ENCODE measurements at regions not wholly inside any gene's neighbourhood (a gene's known extent, or its start where the extent isn't known, plus 50 kb on each side); places are given as distances from the start of the nearest gene placed in this dataset.

- ChIA-PET POLR2A (no interaction called here), CTCF (ENCODE audit: low intra/inter-chr PET ratio) (no interaction called here)
- ATAC-seq (no peak), DNase-seq (ENCODE audit: extremely low read depth in 1 of 4, low spot score in 3 of 4) (no peak), FAIRE-seq (no peak)
- intact Hi-C loops (cut with micrococcal nuclease) (no loop called here), in situ Hi-C loops (cut with MboI) (no loop called here)
- 3% methylated on average over 3 of the region's 5 CpGs for WGBS (ENCODE audit: insufficient coverage, low coverage, missing lambda C conversion rate)
- Histone ChIP-seq H3K27me3 (ENCODE audit: control insufficient read depth in 2 of 2, insufficient read depth in 2 of 2, low read length in 2 of 2) (peaks cover 0 to 1% of the 10 kb centered on the region in 2 experiments; a peak in 1 of 5 replicates), H3K4me2 (ENCODE audit: insufficient read depth, low read length) (no peak overlapping the region), H3K9me1 (ENCODE audit: control insufficient read depth, insufficient read depth, low read length) (no peaks in the 10 kb centered on the region), H3K36me3 (ENCODE audit: control insufficient read depth, insufficient read depth, low read length) (no peaks in the 10 kb centered on the region), H3K27ac (ENCODE audit: extremely low read depth, low read depth, low read length) (no peak overlapping the region), H3K9ac (ENCODE audit: insufficient read depth in 1 of 2, low read depth in 2 of 2, low read length in 2 of 2) (no peak overlapping the region), H2AFZ (ENCODE audit: low read depth, low read length) (no peak overlapping the region), H3K4me1 (replicated peaks in 1 of 2; ENCODE audit: control insufficient read depth in 2 of 2, insufficient read depth in 2 of 2, low read length in 2 of 2) (no peaks in the 10 kb centered on the region), H4K20me1 (replicated peaks; ENCODE audit: control insufficient read depth, insufficient read depth, low read length) (no peaks in the 10 kb centered on the region), H3K9me3 (replicated peaks; ENCODE audit: control insufficient read depth, insufficient read depth, low read depth, low read length) (no peaks in the 10 kb centered on the region), H3K79me2 (ENCODE audit: control insufficient read depth, insufficient read depth, low read length) (no peaks in the 10 kb centered on the region), H3K4me3 (no peak overlapping the region)
- BruUV-seq (replicated peaks) = no TSS peak
- no peak for TF ChIP-seq RCOR1 (IDR thresholded peaks at IDR 0.05; ENCODE audit: borderline replicate concordance in 1 of 2, low read depth in 2 of 2, low read length in 2 of 2)
- TF ChIP-seq ZNF766 (CRISPR knock-in tag; conservative IDR thresholded peaks at IDR 0.05) = no peak
- TF ChIP-seq ZNF695 (CRISPR knock-in tag; IDR thresholded peaks at IDR 0.05) = no peak
- no peak for TF ChIP-seq JUN (IDR thresholded peaks at IDR 0.05; ENCODE audit: borderline replicate concordance, low read depth, low read length)
- TF ChIP-seq JUN (CRISPR knock-in tag; IDR thresholded peaks at IDR 0.05; ENCODE audit: borderline replicate concordance) = no peak
- no peak for TF ChIP-seq E2F3 (CRISPR knock-in tag; IDR thresholded peaks at IDR 0.05)
- TF ChIP-seq, protein P1, sequence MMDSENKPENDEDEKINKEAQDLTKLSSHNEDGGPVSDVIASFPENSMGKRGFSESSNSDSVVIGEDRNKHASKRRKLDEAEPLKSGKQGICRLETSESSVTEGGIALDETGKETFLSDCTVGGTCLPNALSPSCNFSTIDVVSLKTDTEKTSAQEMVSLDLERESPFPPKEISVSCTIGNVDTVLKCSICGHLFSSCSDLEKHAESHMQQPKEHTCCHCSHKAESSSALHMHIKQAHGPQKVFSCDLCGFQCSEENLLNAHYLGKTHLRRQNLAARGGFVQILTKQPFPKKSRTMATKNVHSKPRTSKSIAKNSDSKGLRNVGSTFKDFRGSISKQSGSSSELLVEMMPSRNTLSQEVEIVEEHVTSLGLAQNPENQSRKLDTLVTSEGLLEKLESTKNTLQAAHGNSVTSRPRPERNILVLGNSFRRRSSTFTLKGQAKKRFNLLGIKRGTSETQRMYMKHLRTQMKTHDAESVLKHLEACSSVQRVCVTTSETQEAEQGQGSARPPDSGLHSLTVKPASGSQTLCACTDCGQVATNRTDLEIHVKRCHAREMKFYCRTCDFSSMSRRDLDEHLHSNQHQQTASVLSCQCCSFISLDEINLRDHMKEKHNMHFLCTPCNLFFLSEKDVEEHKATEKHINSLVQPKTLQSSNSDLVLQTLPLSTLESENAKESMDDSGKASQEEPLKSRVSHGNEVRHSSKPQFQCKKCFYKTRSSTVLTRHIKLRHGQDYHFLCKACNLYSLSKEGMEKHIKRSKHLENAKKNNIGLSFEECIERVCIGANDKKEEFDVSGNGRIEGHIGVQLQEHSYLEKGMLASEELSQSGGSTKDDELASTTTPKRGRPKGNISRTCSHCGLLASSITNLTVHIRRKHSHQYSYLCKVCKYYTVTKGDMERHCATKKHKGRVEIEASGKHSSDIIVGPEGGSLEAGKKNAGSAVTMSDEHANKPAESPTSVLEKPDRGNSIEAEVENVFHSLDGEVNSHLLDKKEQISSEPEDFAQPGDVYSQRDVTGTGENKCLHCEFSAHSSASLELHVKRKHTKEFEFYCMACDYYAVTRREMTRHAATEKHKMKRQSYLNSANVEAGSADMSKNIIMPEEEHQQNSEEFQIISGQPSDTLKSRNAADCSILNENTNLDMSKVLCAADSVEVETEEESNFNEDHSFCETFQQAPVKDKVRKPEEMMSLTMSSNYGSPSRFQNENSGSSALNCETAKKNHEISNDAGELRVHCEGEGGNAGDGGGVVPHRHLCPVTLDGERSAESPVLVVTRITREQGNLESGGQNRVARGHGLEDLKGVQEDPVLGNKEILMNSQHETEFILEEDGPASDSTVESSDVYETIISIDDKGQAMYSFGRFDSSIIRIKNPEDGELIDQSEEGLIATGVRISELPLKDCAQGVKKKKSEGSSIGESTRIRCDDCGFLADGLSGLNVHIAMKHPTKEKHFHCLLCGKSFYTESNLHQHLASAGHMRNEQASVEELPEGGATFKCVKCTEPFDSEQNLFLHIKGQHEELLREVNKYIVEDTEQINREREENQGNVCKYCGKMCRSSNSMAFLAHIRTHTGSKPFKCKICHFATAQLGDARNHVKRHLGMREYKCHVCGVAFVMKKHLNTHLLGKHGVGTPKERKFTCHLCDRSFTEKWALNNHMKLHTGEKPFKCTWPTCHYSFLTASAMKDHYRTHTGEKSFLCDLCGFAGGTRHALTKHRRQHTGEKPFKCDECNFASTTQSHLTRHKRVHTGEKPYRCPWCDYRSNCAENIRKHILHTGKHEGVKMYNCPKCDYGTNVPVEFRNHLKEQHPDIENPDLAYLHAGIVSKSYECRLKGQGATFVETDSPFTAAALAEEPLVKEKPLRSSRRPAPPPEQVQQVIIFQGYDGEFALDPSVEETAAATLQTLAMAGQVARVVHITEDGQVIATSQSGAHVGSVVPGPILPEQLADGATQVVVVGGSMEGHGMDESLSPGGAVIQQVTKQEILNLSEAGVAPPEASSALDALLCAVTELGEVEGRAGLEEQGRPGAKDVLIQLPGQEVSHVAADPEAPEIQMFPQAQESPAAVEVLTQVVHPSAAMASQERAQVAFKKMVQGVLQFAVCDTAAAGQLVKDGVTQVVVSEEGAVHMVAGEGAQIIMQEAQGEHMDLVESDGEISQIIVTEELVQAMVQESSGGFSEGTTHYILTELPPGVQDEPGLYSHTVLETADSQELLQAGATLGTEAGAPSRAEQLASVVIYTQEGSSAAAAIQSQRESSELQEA (IDR thresholded peaks at IDR 0.05; ENCODE audit: low read depth) = no peak
- TF ChIP-seq, protein P2, sequence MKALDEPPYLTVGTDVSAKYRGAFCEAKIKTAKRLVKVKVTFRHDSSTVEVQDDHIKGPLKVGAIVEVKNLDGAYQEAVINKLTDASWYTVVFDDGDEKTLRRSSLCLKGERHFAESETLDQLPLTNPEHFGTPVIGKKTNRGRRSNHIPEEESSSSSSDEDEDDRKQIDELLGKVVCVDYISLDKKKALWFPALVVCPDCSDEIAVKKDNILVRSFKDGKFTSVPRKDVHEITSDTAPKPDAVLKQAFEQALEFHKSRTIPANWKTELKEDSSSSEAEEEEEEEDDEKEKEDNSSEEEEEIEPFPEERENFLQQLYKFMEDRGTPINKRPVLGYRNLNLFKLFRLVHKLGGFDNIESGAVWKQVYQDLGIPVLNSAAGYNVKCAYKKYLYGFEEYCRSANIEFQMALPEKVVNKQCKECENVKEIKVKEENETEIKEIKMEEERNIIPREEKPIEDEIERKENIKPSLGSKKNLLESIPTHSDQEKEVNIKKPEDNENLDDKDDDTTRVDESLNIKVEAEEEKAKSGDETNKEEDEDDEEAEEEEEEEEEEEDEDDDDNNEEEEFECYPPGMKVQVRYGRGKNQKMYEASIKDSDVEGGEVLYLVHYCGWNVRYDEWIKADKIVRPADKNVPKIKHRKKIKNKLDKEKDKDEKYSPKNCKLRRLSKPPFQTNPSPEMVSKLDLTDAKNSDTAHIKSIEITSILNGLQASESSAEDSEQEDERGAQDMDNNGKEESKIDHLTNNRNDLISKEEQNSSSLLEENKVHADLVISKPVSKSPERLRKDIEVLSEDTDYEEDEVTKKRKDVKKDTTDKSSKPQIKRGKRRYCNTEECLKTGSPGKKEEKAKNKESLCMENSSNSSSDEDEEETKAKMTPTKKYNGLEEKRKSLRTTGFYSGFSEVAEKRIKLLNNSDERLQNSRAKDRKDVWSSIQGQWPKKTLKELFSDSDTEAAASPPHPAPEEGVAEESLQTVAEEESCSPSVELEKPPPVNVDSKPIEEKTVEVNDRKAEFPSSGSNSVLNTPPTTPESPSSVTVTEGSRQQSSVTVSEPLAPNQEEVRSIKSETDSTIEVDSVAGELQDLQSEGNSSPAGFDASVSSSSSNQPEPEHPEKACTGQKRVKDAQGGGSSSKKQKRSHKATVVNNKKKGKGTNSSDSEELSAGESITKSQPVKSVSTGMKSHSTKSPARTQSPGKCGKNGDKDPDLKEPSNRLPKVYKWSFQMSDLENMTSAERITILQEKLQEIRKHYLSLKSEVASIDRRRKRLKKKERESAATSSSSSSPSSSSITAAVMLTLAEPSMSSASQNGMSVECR (CRISPR knock-in tag; IDR thresholded peaks at IDR 0.05) = no peak
- no peak for TF ChIP-seq HSF4 (CRISPR knock-in tag; IDR thresholded peaks at IDR 0.05; ENCODE audit: borderline replicate concordance)
- TF ChIP-seq ZNF586 (CRISPR knock-in tag; conservative IDR thresholded peaks at IDR 0.05) = no peak
Measured at GRCh38 chr13:22655106-22655852, 525.5 kb upstream of the SGCG start.
